ENCODE measurements at regions not wholly inside any gene's neighbourhood (a gene's known extent, or its start where the extent isn't known, plus 50 kb on each side); places are given as distances from the start of the nearest gene placed in this dataset.

DNA sequence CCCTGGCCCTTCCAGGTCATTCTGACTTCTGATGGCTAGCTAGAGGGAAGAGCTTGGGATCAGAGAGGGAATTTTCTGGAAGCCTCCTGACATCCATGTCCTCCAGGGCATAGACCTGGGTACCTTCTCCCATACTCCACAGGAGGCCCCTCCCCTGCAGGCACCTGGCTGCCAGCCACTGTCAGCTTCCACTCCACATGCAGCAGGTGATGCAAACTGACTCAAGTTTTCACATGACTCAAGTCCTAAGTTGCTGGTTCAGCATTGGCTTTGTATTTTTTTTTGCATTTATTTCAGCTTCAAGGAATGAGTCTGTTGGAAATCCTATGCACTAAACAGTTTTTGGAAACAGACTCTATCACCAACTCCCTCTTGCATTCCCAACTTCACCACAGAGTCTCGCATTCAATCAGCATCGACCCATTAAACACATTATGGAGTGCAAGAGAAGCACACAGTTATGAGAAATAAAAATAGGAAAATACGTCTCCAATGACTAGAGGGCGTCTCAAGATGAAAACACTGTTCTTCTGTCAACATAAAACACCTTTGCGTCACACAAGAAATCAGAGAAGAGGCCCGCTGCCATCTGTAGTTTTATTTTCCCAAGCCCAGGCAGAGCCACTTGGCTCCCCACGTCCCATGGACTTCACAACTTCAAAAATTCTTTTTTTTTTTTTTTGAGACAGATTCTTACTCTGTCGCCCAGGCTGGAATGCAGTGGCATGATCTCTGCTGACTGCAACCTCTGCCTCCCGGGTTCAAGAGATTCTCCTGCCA is 362.6 kb upstream of the MGMT start:
- Mint-ChIP-seq H3K27me3 (ENCODE audit: low read depth) (no peaks in the 10 kb centered on the region), H3K36me3 (ENCODE audit: insufficient read depth) (no peaks in the 10 kb centered on the region), H3K4me3 (no peak overlapping the region), H3K9me3 (no peaks in the 10 kb centered on the region), H3K4me1 (ENCODE audit: low read depth) (peaks cover 18% of the 10 kb centered on the region)
- no peak for ATAC-seq
- no peak for DNase-seq

DNA sequence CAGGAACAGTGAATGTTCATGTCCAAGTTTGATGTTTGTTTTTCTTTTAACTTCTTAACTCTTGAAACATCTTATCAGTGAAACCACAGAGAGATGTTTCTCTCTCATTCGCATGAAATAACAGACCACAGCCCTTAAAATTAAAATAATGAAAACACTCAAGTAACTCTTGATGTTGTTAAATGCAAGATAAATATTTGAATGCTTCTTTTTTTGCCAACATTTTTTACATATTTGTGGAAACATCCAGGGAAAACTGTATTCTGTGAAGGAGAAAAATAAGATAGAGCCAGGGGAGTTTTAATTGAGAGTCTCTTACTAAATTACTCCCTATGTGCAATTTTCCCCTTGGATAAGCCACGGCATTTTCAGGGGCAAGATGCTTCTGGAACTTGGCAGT is 361.8 kb upstream of the MGMT start:
- no peaks in the 10 kb centered on the region for H3K9me3 Mint-ChIP-seq
- ATAC-seq (no peak), DNase-seq (no peak)
- H3K4me1 Mint-ChIP-seq (ENCODE audit: low read depth), result peaks cover 18% of the 10 kb centered on the region
- H3K27me3 Mint-ChIP-seq (ENCODE audit: low read depth), result no peaks in the 10 kb centered on the region
- H3K4me3 Mint-ChIP-seq, result no peak overlapping the region
- H3K36me3 Mint-ChIP-seq (ENCODE audit: insufficient read depth), result no peaks in the 10 kb centered on the region

DNA sequence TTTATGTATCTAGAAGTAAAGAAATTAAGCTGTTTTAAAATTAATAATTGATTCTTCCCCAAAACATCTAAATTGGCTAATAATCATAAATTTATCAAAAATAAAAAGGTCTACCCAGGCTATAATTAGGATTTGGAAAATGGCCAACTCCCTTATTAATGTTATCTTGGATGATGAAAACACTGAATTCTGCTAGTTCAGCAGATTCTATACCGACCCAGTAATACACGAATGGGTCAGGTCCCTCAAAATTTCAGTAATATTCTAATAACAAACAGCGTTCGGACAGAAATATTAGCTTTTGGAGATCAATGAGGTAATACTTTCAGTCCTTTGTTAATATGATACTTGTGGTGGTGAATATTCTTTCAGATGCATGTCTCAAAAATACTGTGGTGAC is 360.7 kb upstream of the MGMT start:
- no peaks in the 10 kb centered on the region for H3K27me3 Mint-ChIP-seq (ENCODE audit: low read depth)
- no peaks in the 10 kb centered on the region for H3K9me3 Mint-ChIP-seq
- no peak for DNase-seq
- no peak for ATAC-seq
- H3K36me3 Mint-ChIP-seq (ENCODE audit: insufficient read depth), result no peaks in the 10 kb centered on the region
- peaks cover 17% of the 10 kb centered on the region for H3K4me1 Mint-ChIP-seq (ENCODE audit: low read depth)
- H3K4me3 Mint-ChIP-seq, result no peak overlapping the region

DNA sequence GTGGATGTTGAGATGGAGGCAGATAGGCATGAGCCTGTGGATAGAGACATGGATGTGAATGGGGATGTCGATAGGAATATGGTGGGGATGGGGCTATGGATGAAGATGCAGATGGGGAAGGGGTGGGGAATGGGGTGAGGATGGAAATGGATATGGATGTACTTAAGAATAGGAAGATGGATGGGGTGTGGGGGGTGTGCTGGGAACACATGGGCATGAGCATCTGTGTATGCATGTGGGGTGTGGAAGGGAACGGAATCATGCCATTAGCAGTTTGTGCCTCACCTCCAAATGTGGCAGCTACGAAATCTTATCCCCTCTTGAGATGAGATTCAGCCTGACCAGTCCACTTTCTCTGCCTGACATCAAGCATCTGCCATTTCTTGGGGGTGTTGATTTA is 359.5 kb upstream of the MGMT start:
- DNase-seq (no peak), ATAC-seq (no peak)
- no peaks in the 10 kb centered on the region for H3K27me3 Mint-ChIP-seq (ENCODE audit: low read depth)
- peaks cover 12% of the 10 kb centered on the region for H3K4me1 Mint-ChIP-seq (ENCODE audit: low read depth)
- H3K9me3 Mint-ChIP-seq, result no peaks in the 10 kb centered on the region
- H3K4me3 Mint-ChIP-seq, result no peak overlapping the region
- H3K36me3 Mint-ChIP-seq (ENCODE audit: insufficient read depth), result no peaks in the 10 kb centered on the region

DNA sequence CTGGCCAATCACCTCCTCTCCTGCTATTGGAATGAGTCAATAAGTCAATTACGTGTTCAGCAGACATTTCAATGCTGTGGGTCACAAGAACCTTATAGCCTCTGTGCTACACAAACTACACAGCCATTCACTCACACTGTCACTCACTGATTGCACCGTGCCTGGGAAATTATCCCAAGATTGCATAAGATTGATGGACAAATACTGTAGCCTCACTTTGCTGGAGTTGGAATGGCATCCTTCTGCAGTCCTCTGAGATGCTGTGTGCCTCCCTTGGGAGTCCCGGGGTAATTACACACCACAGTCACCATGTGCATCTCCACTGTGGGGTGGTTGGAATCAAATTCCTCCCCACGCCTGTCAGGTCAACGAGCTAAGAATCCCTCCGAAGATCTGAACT is 358.7 kb upstream of the MGMT start:
- no peak overlapping the region for H3K4me3 Mint-ChIP-seq
- H3K27me3 Mint-ChIP-seq (ENCODE audit: low read depth), result no peaks in the 10 kb centered on the region
- no peaks in the 10 kb centered on the region for H3K36me3 Mint-ChIP-seq (ENCODE audit: insufficient read depth)
- peaks cover 9% of the 10 kb centered on the region for H3K4me1 Mint-ChIP-seq (ENCODE audit: low read depth)
- ATAC-seq, result no peak
- no peaks in the 10 kb centered on the region for H3K9me3 Mint-ChIP-seq
- no peak for DNase-seq

DNA sequence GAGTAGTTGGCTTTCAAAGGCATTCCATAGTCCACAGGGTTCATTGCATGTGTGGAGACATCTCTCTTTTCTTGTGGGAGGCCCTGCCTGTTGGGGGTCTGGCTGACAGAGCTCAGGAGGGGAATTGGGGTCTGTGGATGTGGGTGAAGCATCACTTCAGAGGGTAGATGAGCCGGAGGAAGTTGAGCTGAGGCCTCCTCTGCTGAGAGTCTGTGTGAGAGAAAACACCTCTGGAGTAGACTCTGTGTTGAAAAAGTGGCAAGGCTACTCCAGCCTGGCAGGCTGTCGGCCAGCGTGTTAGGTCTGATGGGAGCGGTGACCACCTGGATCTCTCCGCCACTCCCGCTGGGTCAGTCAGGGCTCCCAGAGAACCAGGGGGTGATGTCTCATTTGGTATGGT is 358.0 kb upstream of the MGMT start:
- peaks cover 9% of the 10 kb centered on the region for H3K4me1 Mint-ChIP-seq (ENCODE audit: low read depth)
- no peaks in the 10 kb centered on the region for H3K36me3 Mint-ChIP-seq (ENCODE audit: insufficient read depth)
- H3K27me3 Mint-ChIP-seq (ENCODE audit: low read depth), result no peaks in the 10 kb centered on the region
- H3K4me3 Mint-ChIP-seq, result no peak overlapping the region
- H3K9me3 Mint-ChIP-seq, result no peaks in the 10 kb centered on the region
- DNase-seq (no peak), ATAC-seq (no peak)

DNA sequence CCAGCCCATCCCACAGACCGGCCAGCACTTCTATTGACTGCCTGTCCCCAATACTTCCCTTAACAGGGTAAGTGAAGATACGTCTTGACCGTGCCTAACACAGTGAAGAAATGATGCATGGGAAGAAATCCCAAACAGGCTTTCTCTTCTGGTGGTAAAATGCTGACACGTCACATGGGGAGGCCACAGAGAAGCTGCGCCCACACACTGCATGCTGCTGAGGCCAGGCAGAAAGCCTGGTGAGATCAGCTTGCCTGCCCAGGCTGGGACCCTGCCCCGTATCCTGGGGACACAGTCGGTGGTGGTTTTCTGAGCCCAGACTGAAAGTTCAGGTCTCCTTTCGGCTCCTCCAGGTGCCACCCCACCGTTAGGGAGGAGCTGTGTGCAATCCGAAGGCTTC is 356.3 kb upstream of the MGMT start:
- Mint-ChIP-seq H3K4me3 (no peak overlapping the region), H3K4me1 (ENCODE audit: low read depth) (peaks cover 2% of the 10 kb centered on the region), H3K36me3 (ENCODE audit: insufficient read depth) (no peaks in the 10 kb centered on the region), H3K27me3 (ENCODE audit: low read depth) (no peaks in the 10 kb centered on the region), H3K9me3 (no peaks in the 10 kb centered on the region)
- no peak for ATAC-seq
- DNase-seq, result no peak

DNA sequence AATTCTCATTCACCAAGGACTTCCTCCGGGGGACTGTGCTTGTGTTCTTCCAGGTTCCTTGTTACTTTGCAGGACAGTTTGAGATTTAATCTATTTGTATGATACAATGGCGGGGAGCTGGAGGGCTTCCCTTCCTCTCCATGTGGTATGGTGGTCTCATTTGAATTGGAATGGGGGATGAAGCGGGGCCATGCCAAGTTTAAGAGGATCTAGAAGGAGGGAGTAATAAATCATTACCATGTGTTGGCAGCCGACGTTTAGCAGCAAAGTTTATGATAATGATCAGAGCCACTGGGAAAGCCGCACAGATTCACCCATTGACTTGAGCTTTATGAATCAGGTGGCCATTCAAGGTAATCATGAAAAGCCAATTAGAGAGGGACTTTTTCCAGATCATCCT is 355.1 kb upstream of the MGMT start:
- no peaks in the 10 kb centered on the region for H3K4me1 Mint-ChIP-seq (ENCODE audit: low read depth)
- no peak for DNase-seq
- H3K4me3 Mint-ChIP-seq, result no peak overlapping the region
- no peaks in the 10 kb centered on the region for H3K36me3 Mint-ChIP-seq (ENCODE audit: insufficient read depth)
- no peak for ATAC-seq
- no peaks in the 10 kb centered on the region for H3K9me3 Mint-ChIP-seq
- H3K27me3 Mint-ChIP-seq (ENCODE audit: low read depth), result no peaks in the 10 kb centered on the region

DNA sequence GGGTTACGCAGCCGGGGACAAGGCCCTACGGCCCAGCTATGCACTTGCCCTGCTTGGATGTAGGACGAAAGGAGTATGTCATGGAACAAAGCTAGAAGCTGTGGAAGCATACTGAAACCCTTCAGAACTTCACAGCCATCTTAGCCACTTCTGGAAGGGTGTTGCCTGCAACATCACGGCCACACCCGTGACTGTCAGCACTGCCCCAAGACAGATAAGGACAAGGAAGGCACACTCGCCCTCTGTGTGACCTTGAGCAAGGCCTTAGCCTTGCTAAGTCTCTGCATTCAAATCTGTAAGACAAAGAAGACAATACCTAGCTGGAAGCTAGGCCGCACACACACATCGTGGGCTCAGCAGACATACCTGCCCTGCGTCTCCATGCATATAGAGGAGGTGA is 352.5 kb upstream of the MGMT start:
- no peak for ATAC-seq
- Mint-ChIP-seq H3K4me1 (ENCODE audit: low read depth) (no peaks in the 10 kb centered on the region), H3K4me3 (no peak overlapping the region), H3K9me3 (no peaks in the 10 kb centered on the region), H3K36me3 (ENCODE audit: insufficient read depth) (no peaks in the 10 kb centered on the region), H3K27me3 (ENCODE audit: low read depth) (no peaks in the 10 kb centered on the region)
- DNase-seq, result no peak

DNA sequence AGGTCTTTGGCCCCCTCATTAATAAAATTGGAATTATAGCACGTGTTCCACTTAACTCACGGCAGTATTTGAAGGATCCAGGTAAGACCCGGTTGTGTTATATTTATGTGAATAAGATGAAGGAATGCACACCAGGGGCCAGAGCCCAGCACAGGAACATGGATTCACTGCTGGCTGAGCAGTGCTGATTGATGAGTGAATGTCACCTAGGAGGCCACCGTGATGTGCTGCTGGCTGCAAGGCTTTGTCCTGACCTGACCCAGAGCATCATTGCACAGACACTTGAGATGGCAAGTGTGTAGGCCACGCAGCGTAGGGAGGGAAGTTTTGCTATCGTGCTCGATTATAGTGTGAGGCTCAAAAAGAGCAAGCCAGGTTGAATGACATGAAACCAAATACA is 350.7 kb upstream of the MGMT start:
- H3K36me3 Mint-ChIP-seq (ENCODE audit: insufficient read depth), result no peaks in the 10 kb centered on the region
- H3K4me3 Mint-ChIP-seq, result no peak overlapping the region
- no peaks in the 10 kb centered on the region for H3K27me3 Mint-ChIP-seq (ENCODE audit: low read depth)
- H3K9me3 Mint-ChIP-seq, result no peaks in the 10 kb centered on the region
- ATAC-seq (no peak), DNase-seq (no peak)
- peaks cover 6% of the 10 kb centered on the region for H3K4me1 Mint-ChIP-seq (ENCODE audit: low read depth)

DNA sequence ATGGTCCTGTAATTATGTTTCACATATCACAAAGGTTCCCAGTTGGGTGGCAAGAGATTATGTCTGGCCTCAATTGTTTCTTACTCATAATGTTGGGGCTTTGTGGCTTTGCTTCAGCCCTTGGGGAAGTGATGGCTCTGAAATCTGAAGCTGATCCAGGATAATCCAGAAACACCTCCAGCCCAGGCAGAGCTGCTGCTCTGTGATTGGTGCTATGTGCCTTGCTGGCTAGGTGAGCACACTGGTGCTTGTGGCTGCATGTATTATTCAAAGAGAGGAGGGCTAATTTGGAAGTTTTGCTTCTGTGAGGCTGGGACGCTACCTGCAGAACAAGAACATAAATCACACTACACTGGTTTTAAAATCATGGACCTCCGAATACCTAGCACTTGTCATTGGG is 346.6 kb upstream of the MGMT start:
- no peak for ATAC-seq
- no peak for DNase-seq
- Mint-ChIP-seq H3K4me3 (no peak overlapping the region), H3K27me3 (ENCODE audit: low read depth) (no peaks in the 10 kb centered on the region), H3K4me1 (ENCODE audit: low read depth) (peaks cover 8% of the 10 kb centered on the region), H3K9me3 (no peaks in the 10 kb centered on the region), H3K36me3 (ENCODE audit: insufficient read depth) (no peaks in the 10 kb centered on the region)

DNA sequence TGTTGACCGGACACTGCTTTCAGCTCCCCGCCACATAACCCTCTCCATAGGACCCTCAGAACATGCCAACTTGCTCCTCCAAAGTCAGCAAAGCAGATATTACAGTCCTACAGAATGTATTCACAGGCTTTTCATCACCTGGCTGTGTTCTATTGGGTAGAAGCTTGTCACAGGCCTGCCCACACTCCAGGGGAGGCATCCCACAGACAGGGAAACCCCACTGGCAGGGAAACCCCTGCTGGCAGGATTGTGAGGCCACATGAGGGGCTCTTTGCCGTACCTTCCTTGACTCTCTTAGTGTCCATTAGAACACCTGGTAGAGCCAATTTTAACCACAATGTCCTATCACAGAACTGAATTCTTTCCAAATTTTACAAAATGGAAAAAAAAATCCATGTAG is 344.2 kb upstream of the MGMT start:
- DNase-seq, result no peak
- no peaks in the 10 kb centered on the region for H3K27me3 Mint-ChIP-seq (ENCODE audit: low read depth)
- peaks cover 8% of the 10 kb centered on the region for H3K4me1 Mint-ChIP-seq (ENCODE audit: low read depth)
- no peaks in the 10 kb centered on the region for H3K36me3 Mint-ChIP-seq (ENCODE audit: insufficient read depth)
- no peak overlapping the region for H3K4me3 Mint-ChIP-seq
- H3K9me3 Mint-ChIP-seq, result no peaks in the 10 kb centered on the region
- no peak for ATAC-seq

DNA sequence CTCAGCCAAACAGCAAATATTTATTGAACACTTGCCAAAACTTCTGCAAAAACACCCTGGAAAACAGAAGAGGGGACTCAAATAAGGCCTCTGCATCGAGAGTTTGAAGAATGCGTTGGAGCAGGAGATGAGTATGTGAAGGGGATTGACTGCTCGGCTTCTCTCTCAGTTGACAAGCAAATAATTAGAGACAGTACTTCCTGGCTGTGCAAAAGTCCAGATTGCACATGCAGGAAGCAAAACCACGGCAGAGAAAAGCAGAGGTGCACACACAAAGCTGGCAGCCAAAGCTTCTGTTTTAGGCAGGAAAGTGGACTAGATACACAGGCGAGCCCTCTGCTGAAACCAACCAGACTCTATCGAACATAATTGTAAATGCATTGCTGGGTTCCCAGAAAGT is 343.6 kb upstream of the MGMT start:
- ATAC-seq (no peak), DNase-seq (no peak)
- Mint-ChIP-seq H3K4me3 (no peak overlapping the region), H3K27me3 (ENCODE audit: low read depth) (no peaks in the 10 kb centered on the region), H3K9me3 (no peaks in the 10 kb centered on the region), H3K36me3 (ENCODE audit: insufficient read depth) (no peaks in the 10 kb centered on the region), H3K4me1 (ENCODE audit: low read depth) (peaks cover 8% of the 10 kb centered on the region)

DNA sequence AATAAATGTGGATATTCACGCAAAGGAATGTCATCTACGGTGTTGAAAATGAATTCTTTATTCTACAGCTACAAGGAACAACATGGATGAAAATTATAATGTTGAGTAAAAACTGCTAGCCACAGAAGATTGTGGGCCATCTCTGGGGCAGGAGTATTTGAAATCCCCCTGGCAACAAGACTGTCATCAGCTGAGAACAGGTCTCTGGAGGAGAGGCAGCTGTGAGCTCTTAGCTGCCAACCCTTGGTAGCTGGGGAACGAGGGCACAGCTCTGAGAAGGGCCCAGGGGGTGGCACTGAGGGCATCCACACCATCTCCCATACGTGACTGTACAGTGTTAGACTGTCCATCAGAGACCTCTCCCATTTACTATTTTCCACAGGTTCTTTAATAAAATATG is 340.1 kb upstream of the MGMT start:
- no peak for DNase-seq
- H3K9me3 Mint-ChIP-seq, result no peaks in the 10 kb centered on the region
- H3K4me3 Mint-ChIP-seq, result no peak overlapping the region
- H3K27me3 Mint-ChIP-seq (ENCODE audit: low read depth), result no peaks in the 10 kb centered on the region
- peaks cover 2% of the 10 kb centered on the region for H3K4me1 Mint-ChIP-seq (ENCODE audit: low read depth)
- H3K36me3 Mint-ChIP-seq (ENCODE audit: insufficient read depth), result no peaks in the 10 kb centered on the region
- ATAC-seq, result no peak

DNA sequence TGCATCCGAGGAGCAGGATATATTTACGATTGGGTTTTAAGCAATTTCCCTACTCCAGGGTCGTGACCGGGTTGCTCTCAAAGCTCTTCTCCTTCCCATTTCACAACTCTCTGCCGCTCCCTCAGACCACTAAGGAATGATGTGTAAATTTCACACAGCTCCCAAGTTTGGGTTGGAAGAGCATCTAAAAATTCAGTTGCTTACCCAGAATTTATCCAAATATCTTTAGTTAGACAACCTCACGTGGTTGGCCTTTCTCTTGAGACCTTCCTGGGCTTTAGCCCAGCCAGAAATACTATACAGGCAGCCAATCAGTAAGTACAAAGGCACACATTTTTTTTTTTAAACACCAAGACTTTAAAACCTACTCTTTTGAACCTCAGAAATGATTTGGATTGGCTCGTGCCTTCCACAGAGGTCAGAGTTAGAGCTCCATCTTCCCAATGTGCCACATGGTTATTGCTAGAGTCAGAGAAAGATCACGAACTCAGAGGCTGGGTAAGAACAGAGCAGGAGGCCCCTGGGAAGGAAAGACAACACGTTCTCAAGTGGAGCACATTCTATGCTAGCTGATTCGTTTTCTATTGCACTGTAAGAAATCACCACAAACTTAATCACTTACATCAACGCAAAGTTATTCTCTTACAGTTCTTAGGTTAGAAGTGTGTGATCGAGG is 335.4 kb upstream of the MGMT start:
- peaks cover 4% of the 10 kb centered on the region for H3K27me3 Mint-ChIP-seq (ENCODE audit: low read depth)
- no peaks in the 10 kb centered on the region for H3K9me3 Mint-ChIP-seq
- H3K4me1 Mint-ChIP-seq (ENCODE audit: low read depth), result no peaks in the 10 kb centered on the region
- ATAC-seq, result no peak
- H3K4me3 Mint-ChIP-seq, result no peak overlapping the region
- no peaks in the 10 kb centered on the region for H3K36me3 Mint-ChIP-seq (ENCODE audit: insufficient read depth)
- DNase-seq, result no peak
